Adrenal gland (tissue), 5 donors: ENCODE measurements at regions not wholly inside any gene's neighbourhood (a gene's known extent, or its start where the extent isn't known, plus 50 kb on each side); places are given as distances from the start of the nearest gene placed in this dataset.

Experiments used
- CTCF ChIP-seq, 6 experiments: fragments of 450-650 bp in 4 of 6; fragments of 200-600 bp in 2 of 6; sonication (generic) in 1 of 6; IDR thresholded peaks; 1 replicate in 5 of 6; 2 replicates in 1 of 6; pipeline versions ENCODE4 v1.5.1 to v1.8.0; 2016 to 2021; ENCODE audit warnings: antibody characterized with exemption in 6 of 6, mild to moderate bottlenecking in 2 of 6, moderate library complexity in 1 of 6
- POLR2A ChIP-seq, 2 donors: fragments of 450-650 bp; IDR thresholded peaks; one replicate each; pipeline ENCODE4 v1.6.1; 2017; ENCODE audit warnings: antibody characterized with exemption in 2 of 2, mild to moderate bottlenecking in 2 of 2, moderate library complexity in 1 of 2
- donor health status: DM: no; HTN: no; CAD: no.

- TF ChIP-seq POLR2A (IDR thresholded peaks at IDR 0.05) (no peak), CTCF (IDR thresholded peaks at IDR 0.05) (no peak)
Observed at GRCh38 chr13:78443839-78444238, 159.5 kb downstream of the POU4F1 start.
